ENCODE measurements at regions not wholly inside any gene's neighbourhood (a gene's known extent, or its start where the extent isn't known, plus 50 kb on each side); places are given as distances from the start of the nearest gene placed in this dataset.

- dilution Hi-C loops (cut with HindIII; ENCODE audit: low sequenced_read_pairs, unreplicated experiment): no loop called here
- Histone ChIP-seq H4K20me1 (ENCODE audit: insufficient read depth, low read length) (no peaks in the 10 kb centered on the region), H3K9ac (ENCODE audit: low read depth, low read length) (no peak overlapping the region), H3K36me3 (ENCODE audit: control insufficient read depth, insufficient read depth, low read length) (no peaks in the 10 kb centered on the region), H3K27me3 (ENCODE audit: control insufficient read depth, insufficient read depth, low read length) (no peaks in the 10 kb centered on the region), H2BK15ac (ENCODE audit: low read depth, low read length) (no peak overlapping the region), H3K9me1 (ENCODE audit: insufficient read depth, low read length) (no peaks in the 10 kb centered on the region), H4K91ac (ENCODE audit: insufficient read depth, low read depth, low read length) (no peak overlapping the region), H2BK20ac (ENCODE audit: low read depth, low read length) (no peak overlapping the region), H3K4me2 (ENCODE audit: low read depth, low read length) (no peak overlapping the region), H3K23ac (ENCODE audit: low read depth, low read length) (no peak overlapping the region), H3K4me3 (ENCODE audit: insufficient read depth, low read depth, low read length) (no peak overlapping the region), H4K5ac (ENCODE audit: low read depth, low read length) (no peak overlapping the region), H3K56ac (ENCODE audit: extremely low read depth, insufficient read depth, low read length) (no peak overlapping the region), H3K4ac (ENCODE audit: low read depth, low read length) (no peak overlapping the region), H3K18ac (ENCODE audit: low read depth, low read length) (no peak overlapping the region), H3K79me1 (ENCODE audit: low read depth in 1 of 2, low read length in 2 of 2) (no peaks in the 10 kb centered on the region), H2BK5ac (ENCODE audit: low read depth, low read length, poor library complexity, severe bottlenecking) (no peak overlapping the region), H3K4me1 (ENCODE audit: control insufficient read depth, insufficient read depth, low read length) (no peaks in the 10 kb centered on the region; the same call in 1 of the 2 replicates), H2AK5ac (ENCODE audit: low read depth, low read length) (no peak overlapping the region), H2AK9ac (replicated peaks; ENCODE audit: low read depth, low read length, poor library complexity) (no peak overlapping the region), H4K8ac (ENCODE audit: low read depth in 2 of 2, low read length in 2 of 2) (no peak overlapping the region), H2BK120ac (ENCODE audit: low read depth, low read length) (no peak overlapping the region), H3K27ac (ENCODE audit: insufficient read depth, low read length) (no peak overlapping the region), H2AFZ (replicated peaks; ENCODE audit: low read length, poor library complexity) (no peak overlapping the region), H3K9me3 (ENCODE audit: control insufficient read depth, insufficient read depth, low read length) (no peaks in the 10 kb centered on the region), H3K14ac (replicated peaks; ENCODE audit: low read depth, low read length) (no peak overlapping the region)
- ChIA-PET POLR2A (ENCODE audit: unreplicated experiment) (no interaction called here), CTCF (no interaction called here)
- TF ChIP-seq CEBPB (IDR thresholded peaks at IDR 0.05; ENCODE audit: low read depth, low read length) (no peak), FOS (IDR thresholded peaks at IDR 0.05; ENCODE audit: low read depth, low read length) (no peak), POLR2A (IDR thresholded peaks at IDR 0.05; ENCODE audit: low read depth, low read length) (no peak), CTCF (conservative IDR thresholded peaks at IDR 0.05; ENCODE audit: low read depth, low read length) (no peak), RFX5 (IDR thresholded peaks at IDR 0.05; ENCODE audit: low read depth, low read length) (no peak), NFE2L2 (IDR thresholded peaks at IDR 0.05; ENCODE audit: low read depth, low read length) (no peak), SMC3 (IDR thresholded peaks at IDR 0.05; ENCODE audit: low read depth, low read length) (no peak), RCOR1 (IDR thresholded peaks at IDR 0.05; ENCODE audit: insufficient replicate concordance, low read length) (no peak), MXI1 (IDR thresholded peaks at IDR 0.05; ENCODE audit: borderline replicate concordance, low read depth, low read length) (no peak), USF2 (IDR thresholded peaks at IDR 0.05; ENCODE audit: low read depth, low read length) (no peak), CHD1 (IDR thresholded peaks at IDR 0.05; ENCODE audit: low read depth, low read length) (no peak)
- no TSS peak for BruUV-seq (replicated peaks)
- ATAC-seq (ENCODE audit: low read depth) (no peak), DNase-seq (no peak)
- no CpG with 5 or more reads among the region's 1 CpG for WGBS, 2 experiments (ENCODE audit: extremely low coverage in 2 of 2, insufficient read length in 1 of 2)
- in situ Hi-C loops (cut with MboI; ENCODE audit: low sequenced_read_pairs): no loop called here
- intact Hi-C loops (cut with micrococcal nuclease): no loop called here
Measured at GRCh38 chr5:35458824-35459207, 158.8 kb upstream of the SPEF2 start.

Measured in IMR-90 (cell line).